Mesendoderm (in vitro differentiated cells): ENCODE measurements at regions not wholly inside any gene's neighbourhood (a gene's known extent, or its start where the extent isn't known, plus 50 kb on each side); places are given as distances from the start of the nearest gene placed in this dataset.

Experiments
- DNase-seq: peaks from one replicate; pipeline ENCODE4 v3.0.0; 2013
- H2AK5ac ChIP-seq: 2 replicates; pipeline ENCODE4 v1.6.1; 2013; ENCODE audit warnings: low read length, inconsistent platforms
- H2BK120ac ChIP-seq: 2 replicates; pipeline ENCODE4 v1.6.1; 2013; ENCODE audit warnings: low read depth, mild to moderate bottlenecking, low read length, moderate library complexity, mixed read lengths
- H2BK15ac ChIP-seq: replicated peaks from 2 replicates; pipeline ENCODE4 v1.6.1; 2013; ENCODE audit warnings: low read depth, mild to moderate bottlenecking, moderate library complexity
- H2BK5ac ChIP-seq: 2 replicates; pipeline ENCODE4 v1.6.1; 2013; ENCODE audit warnings: low read length, inconsistent platforms
- H3K18ac ChIP-seq: 2 replicates; pipeline ENCODE4 v1.6.1; 2013; ENCODE audit warnings: mild to moderate bottlenecking, low read length, mixed read lengths
- H3K23ac ChIP-seq: one replicate; pipeline ENCODE4 v1.6.1; 2013; ENCODE audit warnings: low read length
- H3K27ac ChIP-seq: 2 replicates; pipeline ENCODE4 v1.5.1; 2013; ENCODE audit warnings: low read depth, mild to moderate bottlenecking, inconsistent platforms, low read length, moderate library complexity
- H3K27me3 ChIP-seq: 2 replicates; pipeline ENCODE4 v1.6.1; 2013; ENCODE audit warnings: low read length, control low read depth, mild to moderate bottlenecking, inconsistent platforms; ENCODE audit not compliant: insufficient read depth, poor library complexity
- H3K36me3 ChIP-seq: 2 replicates; pipeline ENCODE4 v1.6.1; 2013; ENCODE audit warnings: low read length, inconsistent platforms; ENCODE audit not compliant: control insufficient read depth, insufficient read depth
- H3K4ac ChIP-seq: one replicate; pipeline ENCODE4 v1.6.1; 2013; ENCODE audit warnings: low read depth, mild to moderate bottlenecking, low read length, moderate library complexity
- H3K4me1 ChIP-seq: 2 replicates; pipeline ENCODE4 v1.6.1; 2013; ENCODE audit warnings: low read depth, low read length, inconsistent platforms; ENCODE audit not compliant: control insufficient read depth
- H3K4me2 ChIP-seq: 2 replicates; pipeline ENCODE4 v1.6.1; 2013; ENCODE audit warnings: low read length
- H3K4me3 ChIP-seq: 2 replicates; pipeline ENCODE4 v1.5.1; 2013; ENCODE audit warnings: mild to moderate bottlenecking, low read length
- H3K56ac ChIP-seq: one replicate; pipeline ENCODE4 v1.6.1; 2013; ENCODE audit warnings: low read length
- H3K79me1 ChIP-seq: 2 replicates; pipeline ENCODE4 v1.6.1; 2013; ENCODE audit warnings: low read length, inconsistent platforms
- H3K79me2 ChIP-seq: 2 replicates; pipeline ENCODE4 v1.6.1; 2013; ENCODE audit warnings: mild to moderate bottlenecking, low read length; ENCODE audit not compliant: control insufficient read depth, insufficient read depth
- H3K9ac ChIP-seq: 2 replicates; pipeline ENCODE4 v1.6.1; 2013; ENCODE audit warnings: low read length, inconsistent platforms
- H4K5ac ChIP-seq: one replicate; pipeline ENCODE4 v1.6.1; 2013; ENCODE audit warnings: low read length
- H4K8ac ChIP-seq: one replicate; pipeline ENCODE4 v1.6.1; 2013; ENCODE audit warnings: low read depth, mild to moderate bottlenecking, control low read depth, low read length, moderate library complexity
- WGBS: extraction: QIAGEN DNeasy Blood & Tissue Kit; methylation state at CpG from one replicate; pipeline ENCODE4 v1.1.7; 2013; ENCODE audit warnings: low lambda C conversion rate, missing lambda C conversion rate; ENCODE audit not compliant: insufficient coverage; ENCODE audit errors: extremely low coverage; 5-methylcytosine and 5-hydroxymethylcytosine counted together

- no peak overlapping the region for H4K5ac ChIP-seq
- H3K4me2 ChIP-seq = no peak overlapping the region
- no peak overlapping the region for H3K23ac ChIP-seq
- no CpG with 5 or more reads among the region's 7 CpGs for WGBS
- no peak overlapping the region for H2AK5ac ChIP-seq
- no peaks in the 10 kb centered on the region for H3K4me1 ChIP-seq
- no peak for DNase-seq
- no peaks in the 10 kb centered on the region for H3K36me3 ChIP-seq
- H4K8ac ChIP-seq = no peak overlapping the region
- H3K18ac ChIP-seq = no peak overlapping the region
- H2BK120ac ChIP-seq = no peak overlapping the region
- H2BK15ac ChIP-seq = no peak overlapping the region
- no peaks in the 10 kb centered on the region for H3K27me3 ChIP-seq
- no peak overlapping the region for H3K9ac ChIP-seq
- no peak overlapping the region for H2BK5ac ChIP-seq
- H3K79me1 ChIP-seq = no peaks in the 10 kb centered on the region
- no peak overlapping the region for H3K4me3 ChIP-seq
- no peak overlapping the region for H3K4ac ChIP-seq
- H3K56ac ChIP-seq = no peak overlapping the region
- H3K79me2 ChIP-seq = no peaks in the 10 kb centered on the region
- H3K27ac ChIP-seq = no peak overlapping the region
Measured at GRCh38 chr1:238592621-238593020, 701.9 kb upstream of the ZP4 start.

DNA sequence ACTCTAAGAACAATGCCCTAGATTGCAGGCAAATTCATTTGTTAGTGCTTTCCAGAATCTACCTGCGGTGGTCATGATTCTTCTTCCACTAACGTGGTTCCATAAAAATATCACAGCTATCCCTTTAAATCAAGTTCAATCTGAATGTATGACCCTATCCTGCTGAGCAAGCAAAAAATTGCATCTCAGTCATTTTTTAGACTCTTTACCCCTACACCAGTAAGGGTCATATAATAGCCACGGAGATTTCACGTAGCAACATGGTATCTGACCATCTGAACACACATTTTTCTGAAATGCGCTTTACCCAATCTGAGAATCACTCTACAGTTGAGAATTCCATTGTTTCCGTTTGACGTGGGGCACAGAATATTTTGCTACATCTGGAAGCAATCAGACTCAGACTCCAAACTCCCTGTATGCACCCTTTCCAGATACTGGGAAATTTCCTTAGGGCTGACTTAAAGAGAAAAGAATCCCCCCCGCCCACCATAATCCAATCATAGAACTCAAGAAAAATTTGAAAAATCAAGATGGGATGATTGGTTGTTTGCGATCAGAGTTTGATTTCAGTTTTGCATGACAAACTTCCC lies 699.2 kb upstream of the ZP4 start:
- no peak overlapping the region for H2BK120ac ChIP-seq
- no peak overlapping the region for H4K8ac ChIP-seq
- H4K5ac ChIP-seq = no peak overlapping the region
- H3K56ac ChIP-seq = no peak overlapping the region
- H3K23ac ChIP-seq = no peak overlapping the region
- no peaks in the 10 kb centered on the region for H3K27me3 ChIP-seq
- no peak overlapping the region for H3K4me3 ChIP-seq
- no peak overlapping the region for H2AK5ac ChIP-seq
- no peaks in the 10 kb centered on the region for H3K36me3 ChIP-seq
- no peak overlapping the region for H3K18ac ChIP-seq
- no peak overlapping the region for H3K27ac ChIP-seq
- no peak overlapping the region for H3K9ac ChIP-seq
- H3K4me2 ChIP-seq = no peak overlapping the region
- H2BK15ac ChIP-seq = no peak overlapping the region
- no peaks in the 10 kb centered on the region for H3K79me1 ChIP-seq
- H3K4me1 ChIP-seq = no peaks in the 10 kb centered on the region
- H2BK5ac ChIP-seq = no peak overlapping the region
- no peak overlapping the region for H3K4ac ChIP-seq
- WGBS = no CpG with 5 or more reads among the region's 9 CpGs
- no peaks in the 10 kb centered on the region for H3K79me2 ChIP-seq
- DNase-seq = no peak

DNA sequence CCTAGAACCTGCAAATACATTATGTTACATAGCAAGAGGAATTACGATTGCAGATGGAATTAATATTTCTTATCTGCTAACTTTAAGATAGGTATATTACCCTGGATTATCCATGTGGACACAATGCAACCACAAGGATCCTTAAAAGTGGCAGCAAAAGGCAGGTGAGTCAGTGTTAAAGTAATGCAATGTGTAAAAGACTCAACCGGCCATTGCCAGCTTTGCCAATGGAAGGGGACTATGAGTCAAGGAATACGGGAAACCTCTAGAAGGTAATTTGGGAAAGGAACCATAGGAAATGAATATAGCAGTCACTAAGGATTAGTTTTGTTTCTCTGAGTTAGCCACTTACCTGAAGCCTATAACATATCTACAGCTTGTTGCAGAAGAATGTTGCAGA lies 692.1 kb upstream of the ZP4 start:
- no peak overlapping the region for H3K9ac ChIP-seq

GRCh38 chr1:238581332-238581731 lies 690.6 kb upstream of the ZP4 start:
- no peak overlapping the region for H2BK5ac ChIP-seq
- WGBS = no CpG with 5 or more reads among the region's 2 CpGs
- no peak overlapping the region for H2BK15ac ChIP-seq
- H3K36me3 ChIP-seq = no peaks in the 10 kb centered on the region
- H4K5ac ChIP-seq = no peak overlapping the region
- H3K4me2 ChIP-seq = no peak overlapping the region
- H3K79me2 ChIP-seq = no peaks in the 10 kb centered on the region
- H2AK5ac ChIP-seq = no peak overlapping the region
- no peak for DNase-seq
- no peak overlapping the region for H3K27ac ChIP-seq
- no peaks in the 10 kb centered on the region for H3K27me3 ChIP-seq
- H3K4ac ChIP-seq = no peak overlapping the region
- no peak overlapping the region for H4K8ac ChIP-seq
- no peaks in the 10 kb centered on the region for H3K4me1 ChIP-seq
- no peak overlapping the region for H2BK120ac ChIP-seq
- no peak overlapping the region for H3K23ac ChIP-seq
- H3K79me1 ChIP-seq = no peaks in the 10 kb centered on the region
- H3K18ac ChIP-seq = no peak overlapping the region
- no peak overlapping the region for H3K9ac ChIP-seq
- H3K4me3 ChIP-seq = no peak overlapping the region
- H3K56ac ChIP-seq = no peak overlapping the region

More for the DNA sequence above, 692.1 kb upstream of the ZP4 start:
- no peaks in the 10 kb centered on the region for H3K79me1 ChIP-seq
- WGBS = no CpG with 5 or more reads among the region's 3 CpGs
- H2BK120ac ChIP-seq = no peak overlapping the region
- H3K56ac ChIP-seq = no peak overlapping the region
- no peak overlapping the region for H2BK5ac ChIP-seq
- no peak overlapping the region for H4K8ac ChIP-seq
- no peak overlapping the region for H3K23ac ChIP-seq
- H3K79me2 ChIP-seq = no peaks in the 10 kb centered on the region
- H4K5ac ChIP-seq = no peak overlapping the region
- no peak for DNase-seq
- H2BK15ac ChIP-seq = no peak overlapping the region
- no peaks in the 10 kb centered on the region for H3K4me1 ChIP-seq
- H3K18ac ChIP-seq = no peak overlapping the region
- H3K4me2 ChIP-seq = no peak overlapping the region
- H3K36me3 ChIP-seq = no peaks in the 10 kb centered on the region
- no peaks in the 10 kb centered on the region for H3K27me3 ChIP-seq
- H3K4ac ChIP-seq = no peak overlapping the region
- H2AK5ac ChIP-seq = no peak overlapping the region
- no peak overlapping the region for H3K4me3 ChIP-seq
- no peak overlapping the region for H3K27ac ChIP-seq

DNA sequence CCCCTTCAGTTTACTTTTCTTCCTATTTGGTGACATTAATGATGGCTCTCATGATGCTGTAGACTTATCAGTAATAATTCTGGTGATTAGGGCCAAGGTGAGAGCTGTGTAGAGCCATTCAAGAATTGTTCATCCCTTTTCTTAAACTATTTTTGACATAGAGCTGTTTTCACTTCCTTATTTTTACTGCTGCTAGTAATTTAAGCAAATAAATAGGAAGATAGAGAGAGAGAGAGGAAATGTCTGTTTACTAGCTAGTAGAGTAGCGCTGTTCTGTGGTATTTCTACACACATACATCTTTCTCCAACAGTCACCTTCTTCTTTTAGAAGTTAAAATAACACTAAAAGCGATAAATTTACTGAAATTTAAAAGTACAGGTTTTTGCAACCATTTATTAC lies 678.0 kb upstream of the ZP4 start:
- Histone ChIP-seq H3K27ac (no peak overlapping the region), H3K79me1 (no peaks in the 10 kb centered on the region), H2AK5ac (no peak overlapping the region), H3K23ac (no peak overlapping the region), H3K4ac (no peak overlapping the region), H3K9ac (no peak overlapping the region), H4K5ac (no peak overlapping the region), H3K79me2 (no peaks in the 10 kb centered on the region), H3K27me3 (no peaks in the 10 kb centered on the region), H2BK15ac (no peak overlapping the region), H3K4me3 (no peak overlapping the region), H3K4me2 (no peak overlapping the region), H2BK5ac (no peak overlapping the region), H3K36me3 (no peaks in the 10 kb centered on the region), H2BK120ac (no peak overlapping the region), H3K4me1 (no peaks in the 10 kb centered on the region), H3K18ac (no peak overlapping the region), H3K56ac (no peak overlapping the region), H4K8ac (no peak overlapping the region)
- no CpG with 5 or more reads among the region's 2 CpGs for WGBS
- DNase-seq = no peak

DNA sequence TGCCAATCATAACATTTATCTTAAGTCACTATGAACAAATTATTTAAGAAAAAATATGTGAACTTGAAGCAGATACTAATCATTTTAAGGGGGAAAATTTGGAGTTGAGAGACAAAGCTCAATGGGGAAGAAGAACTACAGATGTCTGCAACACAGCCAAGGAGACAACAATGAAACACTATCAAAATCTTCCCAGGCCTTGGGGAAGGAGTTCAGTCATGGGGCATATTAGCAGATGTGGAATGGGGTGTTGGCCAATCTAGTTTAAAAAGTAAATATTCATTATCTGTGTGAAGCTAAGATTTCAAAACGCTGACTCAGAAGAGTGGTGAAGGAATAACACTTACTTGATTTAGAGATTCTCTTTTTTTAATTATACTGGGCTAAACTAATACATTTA lies 671.6 kb upstream of the ZP4 start:
- H2AK5ac ChIP-seq = no peak overlapping the region
- no CpG with 5 or more reads among the region's 1 CpG for WGBS
- no peak overlapping the region for H2BK5ac ChIP-seq
- H3K79me2 ChIP-seq = no peaks in the 10 kb centered on the region
- H4K5ac ChIP-seq = no peak overlapping the region
- H3K27ac ChIP-seq = no peak overlapping the region
- no peak overlapping the region for H3K23ac ChIP-seq
- H3K4me2 ChIP-seq = no peak overlapping the region
- H3K56ac ChIP-seq = no peak overlapping the region
- H3K4me3 ChIP-seq = no peak overlapping the region
- no peak overlapping the region for H4K8ac ChIP-seq
- no peak for DNase-seq
- no peaks in the 10 kb centered on the region for H3K4me1 ChIP-seq
- no peaks in the 10 kb centered on the region for H3K36me3 ChIP-seq
- H2BK120ac ChIP-seq = no peak overlapping the region
- H2BK15ac ChIP-seq = no peak overlapping the region
- H3K9ac ChIP-seq = no peak overlapping the region
- no peaks in the 10 kb centered on the region for H3K79me1 ChIP-seq
- H3K18ac ChIP-seq = no peak overlapping the region
- H3K27me3 ChIP-seq = no peaks in the 10 kb centered on the region
- H3K4ac ChIP-seq = no peak overlapping the region
